Islet of Langerhans (tissue), 1 donor: ENCODE measurements at regions not wholly inside any gene's neighbourhood (a gene's known extent, or its start where the extent isn't known, plus 50 kb on each side); places are given as distances from the start of the nearest gene placed in this dataset.

Experiments
- FAIRE-seq: peaks from one replicate; lab custom pipeline; 2011; peaks lifted over from hg19 to GRCh38; lab: Jason Lieb, UNC

- no peak for FAIRE-seq
Measured at GRCh38 chr1:25001125-25001915, 71.2 kb upstream of the RUNX3 start.

- FAIRE-seq = no peak
Measured at GRCh38 chr1:24999906-25000305, 69.8 kb upstream of the RUNX3 start.

- no peak for FAIRE-seq
Measured at GRCh38 chr1:24999426-24999825, 69.3 kb upstream of the RUNX3 start.

- no peak for FAIRE-seq
Measured at GRCh38 chr1:24998563-24999245, 68.6 kb upstream of the RUNX3 start.

- FAIRE-seq = no peak
Measured at GRCh38 chr1:24996983-24997893, 67.2 kb upstream of the RUNX3 start.

- FAIRE-seq = no peak
Measured at GRCh38 chr1:24996456-24996855, 66.4 kb upstream of the RUNX3 start.

- no peak for FAIRE-seq
Measured at GRCh38 chr1:24995661-24996060, 65.6 kb upstream of the RUNX3 start.

DNA sequence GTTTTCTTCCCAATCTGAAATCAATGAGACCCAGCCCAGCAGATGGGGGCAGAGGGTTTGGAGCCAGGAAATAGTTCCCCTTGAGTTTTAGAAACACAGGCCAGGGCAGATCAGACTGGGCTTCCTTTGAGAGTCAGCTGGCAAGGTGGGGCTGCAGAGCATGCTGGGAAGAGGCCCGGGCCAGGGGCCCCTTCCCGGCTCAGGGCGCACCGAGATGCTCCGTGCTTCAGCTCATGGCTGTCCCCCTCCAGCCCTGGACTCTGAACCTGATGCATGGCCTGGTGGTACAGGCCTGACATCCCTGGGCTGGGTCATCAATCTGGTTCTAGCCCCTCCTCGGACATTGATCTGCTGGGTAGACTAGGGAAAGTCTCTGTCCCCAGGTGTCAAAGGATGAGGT lies 65.1 kb upstream of the RUNX3 start:
- no peak for FAIRE-seq

GRCh38 chr1:24993871-24994580 lies 64.0 kb upstream of the RUNX3 start:
- no peak for FAIRE-seq

DNA sequence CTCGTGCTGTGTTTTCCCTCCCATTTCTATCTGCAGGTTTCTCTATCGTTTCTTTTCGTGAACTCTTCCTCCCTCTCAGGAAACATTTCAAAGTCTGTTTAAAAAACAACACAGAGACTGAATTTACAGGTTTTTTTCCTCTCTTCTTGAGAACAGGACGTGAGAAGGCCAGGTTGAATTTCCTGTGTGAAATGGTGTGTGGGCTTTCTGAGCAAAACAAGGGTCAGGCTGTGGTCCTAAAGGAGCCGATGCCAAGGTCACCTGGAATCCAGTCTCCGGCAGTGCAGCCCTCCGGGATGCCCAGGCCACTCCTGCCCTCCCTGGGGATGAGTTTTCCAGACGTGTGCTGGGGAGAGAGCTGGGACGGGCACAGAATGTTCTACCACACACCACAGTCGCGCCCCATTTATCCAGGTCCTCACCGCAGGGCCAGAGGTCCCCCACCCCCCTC lies 62.7 kb upstream of the RUNX3 start:
- FAIRE-seq = no peak

GRCh38 chr1:24992124-24992760 lies 62.2 kb upstream of the RUNX3 start:
- no peak for FAIRE-seq

- no peak for FAIRE-seq
Measured at GRCh38 chr1:24991697-24992096, 61.6 kb upstream of the RUNX3 start.

GRCh38 chr1:24990779-24991641 lies 60.9 kb upstream of the RUNX3 start:
- FAIRE-seq = no peak

GRCh38 chr1:24990136-24990535 lies 60.1 kb upstream of the RUNX3 start:
- no peak for FAIRE-seq

- no peak for FAIRE-seq
Measured at GRCh38 chr1:24989082-24989481, 59.0 kb upstream of the RUNX3 start.

GRCh38 chr1:24988558-24988912 lies 58.5 kb upstream of the RUNX3 start:
- no peak for FAIRE-seq

DNA sequence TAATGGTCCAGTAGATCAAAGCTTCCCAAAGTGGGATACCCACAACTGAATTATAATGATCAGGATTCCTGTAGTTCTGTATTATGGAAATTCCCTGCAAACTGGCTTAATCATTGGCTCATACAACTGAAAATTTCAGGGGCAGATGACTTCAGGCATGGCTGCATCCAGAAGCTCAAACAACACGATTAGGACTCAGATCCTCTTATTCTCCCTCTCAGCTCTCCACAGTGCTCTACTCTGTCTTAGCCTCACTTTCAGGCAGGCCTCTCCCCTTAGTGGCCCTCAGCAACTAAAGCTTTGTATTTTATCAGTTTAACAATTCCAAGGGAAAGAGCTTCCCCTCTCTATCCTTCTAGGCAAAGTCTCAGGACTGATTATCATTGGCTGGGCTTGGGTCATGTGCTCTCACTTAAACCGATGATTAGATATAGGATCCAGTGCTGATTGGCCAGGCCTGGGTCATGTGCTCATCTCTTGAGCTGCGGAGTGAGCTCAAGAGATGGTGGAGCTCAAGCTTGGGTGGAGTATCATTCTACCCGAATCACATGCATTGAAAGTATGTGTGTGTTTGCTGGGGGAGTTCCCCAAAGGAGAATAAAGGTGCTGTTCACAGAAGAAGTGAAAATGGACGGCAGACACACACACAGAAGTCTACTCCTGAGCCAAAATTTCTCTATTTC lies 57.9 kb upstream of the RUNX3 start:
- FAIRE-seq = no peak

DNA sequence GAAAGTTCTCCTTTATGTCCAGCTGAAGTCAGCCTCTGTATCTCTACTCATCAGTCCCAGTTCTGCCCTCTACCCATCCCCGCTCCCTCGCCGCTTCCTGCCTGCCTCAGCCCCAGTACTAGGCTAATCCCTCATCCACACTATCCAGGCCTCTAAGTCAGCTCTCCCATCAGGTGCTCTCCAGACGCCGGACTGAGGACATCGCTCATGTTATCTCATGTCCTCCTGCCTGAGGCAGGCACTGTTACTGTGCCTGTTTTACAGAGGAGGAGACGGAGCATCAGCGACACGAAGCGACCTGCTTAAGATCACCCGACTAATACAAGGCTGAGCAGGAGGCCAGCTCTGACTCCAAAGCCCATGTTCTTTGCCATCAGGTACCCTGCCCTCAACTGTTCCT lies 57.3 kb upstream of the RUNX3 start:
- no peak for FAIRE-seq

DNA sequence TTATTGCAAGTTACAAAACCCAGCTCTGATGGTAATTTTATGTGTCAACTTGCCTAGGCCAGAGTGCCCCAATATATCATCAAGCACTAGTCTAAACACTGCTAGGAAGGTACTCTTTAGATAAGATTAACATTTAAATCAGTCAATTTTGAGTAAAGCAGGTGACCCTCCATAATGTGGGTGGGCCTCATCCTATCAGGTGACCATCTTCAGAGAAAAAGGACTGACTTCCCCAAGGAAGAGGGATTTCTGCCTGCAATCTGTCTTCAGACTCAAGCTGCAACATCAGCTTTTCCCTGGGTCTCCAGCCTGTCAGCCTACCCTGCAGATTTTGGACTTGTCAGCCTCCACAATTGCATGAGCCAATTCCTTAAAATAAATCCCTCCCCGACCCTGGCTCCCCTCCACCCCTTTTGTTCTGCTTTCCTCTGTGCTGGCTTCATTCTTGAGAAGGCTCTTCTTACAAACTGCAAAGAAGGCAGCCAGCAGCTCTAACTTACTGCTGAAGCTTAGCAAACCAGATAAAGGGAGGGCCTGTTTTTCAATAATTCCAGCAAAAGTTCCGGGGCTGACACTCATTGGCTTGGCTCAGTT lies 56.4 kb upstream of the RUNX3 start:
- FAIRE-seq = no peak

DNA sequence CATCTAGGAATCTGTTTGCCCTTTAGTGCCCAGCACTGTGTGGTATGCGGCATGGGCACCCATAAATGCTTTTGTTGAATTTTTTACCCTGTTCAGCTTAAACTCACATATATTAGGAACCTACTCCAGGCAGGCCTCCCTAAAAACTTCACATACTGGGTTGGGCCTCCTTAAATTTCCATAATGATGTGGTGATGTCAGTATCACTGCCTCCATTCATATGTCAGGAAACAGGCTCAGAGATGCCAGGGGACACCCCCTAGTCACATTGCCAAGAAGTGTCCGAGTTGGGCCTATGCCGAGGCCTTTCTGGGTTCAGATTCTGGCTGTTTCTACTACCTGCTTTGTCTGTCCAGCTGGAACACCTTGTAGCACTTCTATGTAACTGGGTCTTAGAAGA lies 55.7 kb upstream of the RUNX3 start:
- FAIRE-seq = no peak
